Ectodermal cell (in vitro differentiated cells): ENCODE measurements at regions not wholly inside any gene's neighbourhood (a gene's known extent, or its start where the extent isn't known, plus 50 kb on each side); places are given as distances from the start of the nearest gene placed in this dataset.
"Not testable (repeated sequence)": the region's sequence is repeated elsewhere in the genome, so short reads cannot be mapped to it uniquely, and the experiment has no call there.

Source experiments
- H3K27ac ChIP-seq: 2 replicates; pipeline ENCODE4 v1.7.0; 2013; ENCODE audit warnings: mild to moderate bottlenecking, low read depth, low read length; ENCODE audit not compliant: insufficient read depth, poor library complexity, severe bottlenecking
- H3K27me3 ChIP-seq: 2 replicates; pipeline ENCODE4 v1.7.0; 2013; ENCODE audit warnings: mild to moderate bottlenecking, low read length; ENCODE audit not compliant: insufficient read depth, control insufficient read depth, poor library complexity, severe bottlenecking
- H3K36me3 ChIP-seq: one replicate; pipeline ENCODE4 v1.7.0; 2013; ENCODE audit warnings: low read length; ENCODE audit not compliant: control insufficient read depth, insufficient read depth
- H3K4me1 ChIP-seq: one replicate; pipeline ENCODE4 v1.7.0; 2013; ENCODE audit warnings: low read length; ENCODE audit not compliant: control insufficient read depth, insufficient read depth
- H3K4me3 ChIP-seq: 2 replicates; pipeline ENCODE4 v1.7.0; 2013; ENCODE audit warnings: low read depth, low read length, control low read depth; ENCODE audit not compliant: insufficient read depth
- H3K9me3 ChIP-seq: 2 replicates; pipeline ENCODE4 v1.7.0; 2013; ENCODE audit warnings: mild to moderate bottlenecking, low read length, moderate library complexity; ENCODE audit not compliant: control insufficient read depth
- WGBS, 2 experiments: methylation state at CpG; one replicate each; pipeline ENCODE4 v1.1.7; 2013; ENCODE audit warnings: missing lambda C conversion rate in 2 of 2; 5-methylcytosine and 5-hydroxymethylcytosine counted together

DNA sequence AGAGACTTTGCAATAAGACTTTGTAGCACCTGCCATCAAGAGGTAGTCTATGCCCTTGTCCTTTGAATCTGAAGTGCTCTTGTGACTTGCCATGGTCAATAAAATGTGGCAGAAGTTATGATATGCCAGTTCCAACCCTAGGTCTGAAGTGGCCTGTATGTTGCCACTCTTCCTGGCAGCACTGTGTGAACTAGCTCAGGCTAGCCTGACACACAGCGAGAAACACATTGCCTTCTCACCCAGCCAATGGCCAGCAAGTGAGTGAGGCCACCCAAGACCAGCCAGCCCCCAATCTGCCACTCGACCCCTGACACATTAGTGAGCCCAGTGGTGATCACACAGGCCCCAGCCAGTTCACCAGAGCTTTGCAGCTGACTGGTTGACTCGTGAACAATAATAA is 52.7 kb upstream of the OSMR start:
- WGBS, 2 experiments, result 88 to 90% methylated on average over 2 to 3 of the region's 3 CpGs
- Histone ChIP-seq H3K36me3 (no peaks in the 10 kb centered on the region), H3K27me3 (no peaks in the 10 kb centered on the region), H3K27ac (no peak overlapping the region), H3K9me3 (no peaks in the 10 kb centered on the region), H3K4me3 (no peak overlapping the region), H3K4me1 (no peaks in the 10 kb centered on the region)

DNA sequence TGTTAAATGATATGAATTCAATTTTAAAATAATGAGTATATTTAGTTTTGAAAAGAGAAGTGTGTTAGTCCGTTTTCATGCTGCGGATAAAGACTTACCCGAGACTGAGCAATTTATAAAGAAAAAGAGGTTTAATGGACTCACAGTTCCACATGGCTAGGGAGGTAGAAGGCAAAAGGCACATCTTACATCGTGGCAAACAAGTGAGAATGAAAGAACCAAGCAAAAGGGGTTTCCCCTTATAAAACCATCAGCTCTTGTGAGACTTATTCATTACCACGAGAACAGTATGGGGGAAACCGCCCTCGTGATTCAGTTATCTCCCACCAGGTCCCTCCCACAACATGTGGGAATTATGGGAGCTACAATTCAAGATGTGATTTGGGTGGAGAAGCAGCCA is 51.8 kb upstream of the OSMR start:
- not testable (repeated sequence) for H3K4me1 ChIP-seq, H3K36me3 ChIP-seq, H3K9me3 ChIP-seq, H3K4me3 ChIP-seq, H3K27me3 ChIP-seq, H3K27ac ChIP-seq
- WGBS, 2 experiments, result 89 to 91% methylated on average over 6 to 7 of the region's 7 CpGs

DNA sequence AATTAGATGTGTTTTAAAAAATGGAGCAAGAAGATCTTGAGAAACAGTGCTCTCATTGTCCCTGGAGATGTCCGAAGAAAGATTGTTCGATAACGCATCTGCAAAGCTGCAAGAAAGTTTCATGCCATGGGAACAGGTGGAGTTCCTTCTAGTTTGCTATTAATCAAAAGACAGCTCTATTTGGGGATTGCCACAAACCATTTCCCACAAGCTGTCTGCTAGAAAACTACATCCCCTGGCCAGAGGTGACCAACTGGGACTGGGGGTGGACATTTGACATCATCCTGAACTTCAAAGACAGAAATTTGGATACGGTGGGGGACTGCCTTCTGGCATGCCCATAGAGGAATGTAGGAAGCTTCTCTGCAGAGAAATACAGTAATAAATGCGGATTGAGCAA is 50.8 kb upstream of the OSMR start:
- 93 to 96% methylated on average over 5 of the region's 5 CpGs for WGBS, 2 experiments
- Histone ChIP-seq H3K4me1 (no peaks in the 10 kb centered on the region), H3K36me3 (no peaks in the 10 kb centered on the region), H3K27ac (no peak overlapping the region), H3K4me3 (no peak overlapping the region), H3K9me3 (no peaks in the 10 kb centered on the region), H3K27me3 (no peaks in the 10 kb centered on the region)

DNA sequence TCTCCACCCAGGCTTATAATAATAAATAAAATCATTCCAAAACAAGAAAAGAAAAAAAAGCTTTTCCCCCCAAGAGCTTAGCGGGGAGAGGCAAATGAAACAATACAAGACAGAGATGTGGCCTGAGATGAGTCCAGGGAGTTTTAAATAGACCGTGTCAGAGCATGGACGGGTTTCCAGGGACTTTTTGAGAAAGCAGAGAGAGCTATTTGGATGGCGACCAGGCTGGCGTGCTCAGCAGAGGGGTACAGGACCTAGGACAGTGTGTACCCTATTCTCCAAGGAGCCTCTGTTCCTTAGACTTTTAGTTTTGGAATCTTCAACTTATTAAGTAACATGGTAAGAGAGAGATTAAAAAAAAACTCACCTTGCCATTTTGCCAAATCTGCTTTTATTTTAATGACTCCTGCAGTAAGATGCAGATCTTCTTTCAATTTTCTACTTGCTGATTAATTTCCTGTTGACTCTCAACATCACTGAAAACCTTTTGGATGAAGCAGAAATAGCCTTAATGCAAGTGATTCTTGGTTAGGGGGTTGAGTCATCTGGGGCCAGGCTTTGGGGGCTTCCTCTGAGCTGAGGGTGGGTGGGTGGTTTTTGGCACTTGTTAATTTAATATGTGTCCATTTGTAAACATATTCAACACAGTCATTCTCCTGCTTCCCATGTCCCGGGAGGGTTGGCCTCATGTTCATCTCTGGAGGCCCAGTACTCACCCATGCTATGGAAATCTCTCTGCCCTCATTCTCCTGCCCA is 49.6 kb upstream of the OSMR start:
- Histone ChIP-seq H3K4me1 (no peaks in the 10 kb centered on the region), H3K27ac (no peak overlapping the region), H3K27me3 (no peaks in the 10 kb centered on the region), H3K9me3 (no peaks in the 10 kb centered on the region), H3K36me3 (no peaks in the 10 kb centered on the region), H3K4me3 (no peak overlapping the region)
- WGBS, 2 experiments, result 93 to 94% methylated on average over 6 of the region's 6 CpGs
